Neural cell (in vitro differentiated cells): ENCODE measurements at regions not wholly inside any gene's neighbourhood (a gene's known extent, or its start where the extent isn't known, plus 50 kb on each side); places are given as distances from the start of the nearest gene placed in this dataset.

Source experiments
- CTCF ChIP-seq: fragments of 450-650 bp; IDR thresholded peaks from 2 replicates; pipeline ENCODE4 v1.5.1; 2014; ENCODE audit warnings: antibody characterized with exemption, mild to moderate bottlenecking, moderate library complexity; ENCODE audit not compliant: poor library complexity, severe bottlenecking
- EP300 ChIP-seq: fragments of 450-650 bp; conservative IDR thresholded peaks from 2 replicates; pipeline ENCODE4 v1.6.1; 2014; ENCODE audit warnings: antibody characterized with exemption, mild to moderate bottlenecking, moderate library complexity; ENCODE audit not compliant: poor library complexity, severe bottlenecking
- MXI1 ChIP-seq: fragments of 450-650 bp; conservative IDR thresholded peaks from 2 replicates; pipeline ENCODE4 v1.6.1; 2014; ENCODE audit warnings: antibody characterized with exemption, mild to moderate bottlenecking; ENCODE audit not compliant: poor library complexity, severe bottlenecking
- POLR2AphosphoS5 ChIP-seq: IDR thresholded peaks from 2 replicates; pipeline ENCODE4 v1.6.1; 2012
- REST ChIP-seq: IDR thresholded peaks from 2 replicates; pipeline ENCODE4 v1.6.1; 2012; ENCODE audit warnings: borderline replicate concordance
- TAF1 ChIP-seq: IDR thresholded peaks from 2 replicates; pipeline ENCODE4 v1.6.1; 2012; ENCODE audit warnings: low read depth

DNA sequence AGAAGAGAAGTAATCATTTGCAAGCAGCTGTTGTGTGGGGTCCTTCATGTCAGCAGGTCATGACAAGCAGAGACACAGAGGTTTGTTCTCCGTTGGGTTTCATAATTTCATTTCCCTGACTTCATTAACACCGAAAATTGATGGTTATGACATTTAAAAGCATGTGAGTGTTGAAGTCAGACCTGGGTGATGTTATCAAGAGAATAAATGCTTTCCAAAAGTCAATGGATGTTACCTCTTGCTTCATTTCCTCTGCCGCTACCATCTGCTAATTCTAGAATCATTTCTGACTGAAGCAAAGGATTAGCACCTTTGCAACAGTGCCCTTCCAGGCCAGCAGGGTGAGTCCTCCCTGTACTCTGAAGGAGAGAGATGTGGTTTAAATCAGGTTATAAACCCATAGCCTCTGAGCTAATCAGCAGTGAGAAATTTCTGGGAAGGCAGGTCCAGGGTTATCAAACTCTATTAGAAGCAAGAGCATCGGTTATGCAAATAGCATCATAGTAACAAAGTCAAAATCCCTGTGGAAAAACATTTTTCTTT is 446.2 kb downstream of the PIK3C3 start:
- no peak for TF ChIP-seq MXI1
- no peak for TF ChIP-seq EP300
- TF ChIP-seq CTCF = no peak
- no peak for TF ChIP-seq TAF1
- TF ChIP-seq POLR2AphosphoS5 = no peak
- no peak for TF ChIP-seq REST
